Astrocyte (in vitro differentiated cells and primary cell): ENCODE measurements at regions not wholly inside any gene's neighbourhood (a gene's known extent, or its start where the extent isn't known, plus 50 kb on each side); places are given as distances from the start of the nearest gene placed in this dataset.

Source experiments
- DNase-seq: peaks from one replicate; pipeline ENCODE4 v3.0.0-alpha.2; 2010; ENCODE audit warnings: low read depth
- FAIRE-seq: peaks from 2 replicates; lab custom pipeline; 2011; peaks lifted over from hg19 to GRCh38; lab: Jason Lieb, UNC
- H2AFZ ChIP-seq: 2 replicates; pipeline ENCODE4 v1.6.0; 2012; ENCODE audit warnings: low read depth, low read length, inconsistent platforms
- H3K27ac ChIP-seq: 2 replicates; pipeline ENCODE4 v1.5.1; 2011; ENCODE audit warnings: low read depth, low read length, inconsistent platforms
- H3K27me3 ChIP-seq: 2 replicates; pipeline ENCODE4 v1.6.0; 2011; ENCODE audit warnings: low read length, inconsistent platforms; ENCODE audit not compliant: insufficient read depth
- H3K36me3 ChIP-seq: 2 replicates; pipeline ENCODE4 v1.5.1; 2011; ENCODE audit warnings: low read length, inconsistent platforms; ENCODE audit not compliant: insufficient read depth
- H3K4me1 ChIP-seq: 2 replicates; pipeline ENCODE4 v1.5.1; 2011; ENCODE audit warnings: low read length, inconsistent platforms; ENCODE audit not compliant: insufficient read depth
- H3K4me2 ChIP-seq: 2 replicates; pipeline ENCODE4 v1.6.0; 2012; ENCODE audit warnings: low read length, inconsistent platforms
- H3K4me3 ChIP-seq: 2 replicates; pipeline ENCODE4 v1.5.1; 2011; ENCODE audit warnings: low read depth, mild to moderate bottlenecking, low read length, inconsistent platforms; ENCODE audit not compliant: insufficient read depth
- H3K79me2 ChIP-seq: 2 replicates; pipeline ENCODE4 v1.6.0; 2012; ENCODE audit warnings: mild to moderate bottlenecking, low read length, inconsistent platforms; ENCODE audit not compliant: insufficient read depth
- H3K9ac ChIP-seq: 2 replicates; pipeline ENCODE4 v1.6.0; 2012; ENCODE audit warnings: mild to moderate bottlenecking, low read length, inconsistent platforms
- H3K9me3 ChIP-seq: 2 replicates; pipeline ENCODE4 v1.5.1; 2012; ENCODE audit warnings: low read depth, mild to moderate bottlenecking, low read length, inconsistent platforms; ENCODE audit not compliant: insufficient read depth
- H4K20me1 ChIP-seq: 2 replicates; pipeline ENCODE4 v1.6.0; 2012; ENCODE audit warnings: low read length, inconsistent platforms; ENCODE audit not compliant: insufficient read depth
- H3K27ac Mint-ChIP-seq: one replicate; pipeline ENCODE4 v1.8.0; 2021; ENCODE audit warnings: mild to moderate bottlenecking, mixed read lengths; ENCODE audit not compliant: unreplicated experiment
- H3K27me3 Mint-ChIP-seq: one replicate; pipeline ENCODE4 v1.8.0; 2021; ENCODE audit warnings: low read depth, mixed read lengths; ENCODE audit not compliant: unreplicated experiment
- H3K36me3 Mint-ChIP-seq: one replicate; pipeline ENCODE4 v1.8.0; 2021; ENCODE audit warnings: low read depth, mixed read lengths; ENCODE audit not compliant: unreplicated experiment
- H3K4me1 Mint-ChIP-seq: one replicate; pipeline ENCODE4 v1.8.0; 2021; ENCODE audit warnings: low read depth, mixed read lengths; ENCODE audit not compliant: unreplicated experiment
- H3K4me3 Mint-ChIP-seq: one replicate; pipeline ENCODE4 v1.8.0; 2021; ENCODE audit warnings: mild to moderate bottlenecking, moderate library complexity, mixed read lengths; ENCODE audit not compliant: unreplicated experiment
- H3K9me3 Mint-ChIP-seq: one replicate; pipeline ENCODE4 v1.8.0; 2021; ENCODE audit warnings: mild to moderate bottlenecking, mixed read lengths; ENCODE audit not compliant: unreplicated experiment
- EZH2 ChIP-seq: IDR thresholded peaks from 2 replicates; pipeline ENCODE4 v1.6.1; 2012; ENCODE audit warnings: mild to moderate bottlenecking, low read length, inconsistent platforms; ENCODE audit not compliant: insufficient read depth
- TF ChIP-seq, protein P1 (sequence below): IDR thresholded peaks from 2 replicates; pipeline ENCODE4 v1.5.1; 2011; ENCODE audit warnings: low read depth, mild to moderate bottlenecking, inconsistent platforms, low read length, moderate library complexity; ENCODE audit not compliant: insufficient read depth

DNA sequence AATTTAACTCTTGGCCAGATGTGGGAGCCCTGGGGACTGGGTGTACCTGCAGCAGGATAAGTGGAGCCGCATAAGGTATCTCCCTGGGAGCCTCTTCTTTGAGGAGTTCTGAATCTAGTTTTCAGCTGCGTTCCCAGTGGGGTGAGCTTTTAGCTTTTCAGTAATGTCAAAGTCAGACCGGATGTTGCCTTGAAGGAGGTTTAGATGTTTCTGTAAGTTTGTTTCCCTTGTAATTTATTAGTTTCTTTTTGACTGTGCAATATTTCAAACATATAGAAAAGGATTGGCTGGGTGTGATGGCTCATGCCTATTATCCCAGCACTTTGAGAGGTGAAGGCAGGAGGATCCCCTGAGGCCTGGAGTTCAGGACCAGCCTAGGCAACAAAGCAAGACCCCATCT lies 98.6 kb upstream of the EEF2KMT start:
- peaks cover 3% of the 10 kb centered on the region for H3K9me3 Mint-ChIP-seq
- no peaks in the 10 kb centered on the region for H3K36me3 Mint-ChIP-seq
- H3K27ac Mint-ChIP-seq: no peak overlapping the region
- Histone ChIP-seq H3K9ac (no peak overlapping the region), H3K4me1 (no peaks in the 10 kb centered on the region), H3K79me2 (no peaks in the 10 kb centered on the region), H3K9me3 (no peaks in the 10 kb centered on the region), H3K27ac (no peak overlapping the region), H3K36me3 (no peaks in the 10 kb centered on the region), H3K27me3 (no peaks in the 10 kb centered on the region), H3K4me2 (no peak overlapping the region), H4K20me1 (no peaks in the 10 kb centered on the region), H2AFZ (no peak overlapping the region), H3K4me3 (no peak overlapping the region)
- no peaks in the 10 kb centered on the region for H3K4me1 Mint-ChIP-seq
- no peak overlapping the region for H3K4me3 Mint-ChIP-seq
- TF ChIP-seq, protein P1, sequence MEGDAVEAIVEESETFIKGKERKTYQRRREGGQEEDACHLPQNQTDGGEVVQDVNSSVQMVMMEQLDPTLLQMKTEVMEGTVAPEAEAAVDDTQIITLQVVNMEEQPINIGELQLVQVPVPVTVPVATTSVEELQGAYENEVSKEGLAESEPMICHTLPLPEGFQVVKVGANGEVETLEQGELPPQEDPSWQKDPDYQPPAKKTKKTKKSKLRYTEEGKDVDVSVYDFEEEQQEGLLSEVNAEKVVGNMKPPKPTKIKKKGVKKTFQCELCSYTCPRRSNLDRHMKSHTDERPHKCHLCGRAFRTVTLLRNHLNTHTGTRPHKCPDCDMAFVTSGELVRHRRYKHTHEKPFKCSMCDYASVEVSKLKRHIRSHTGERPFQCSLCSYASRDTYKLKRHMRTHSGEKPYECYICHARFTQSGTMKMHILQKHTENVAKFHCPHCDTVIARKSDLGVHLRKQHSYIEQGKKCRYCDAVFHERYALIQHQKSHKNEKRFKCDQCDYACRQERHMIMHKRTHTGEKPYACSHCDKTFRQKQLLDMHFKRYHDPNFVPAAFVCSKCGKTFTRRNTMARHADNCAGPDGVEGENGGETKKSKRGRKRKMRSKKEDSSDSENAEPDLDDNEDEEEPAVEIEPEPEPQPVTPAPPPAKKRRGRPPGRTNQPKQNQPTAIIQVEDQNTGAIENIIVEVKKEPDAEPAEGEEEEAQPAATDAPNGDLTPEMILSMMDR: no peak
- no peak for TF ChIP-seq EZH2
- no peak for DNase-seq
- no peak for FAIRE-seq
- peaks cover 14% of the 10 kb centered on the region for H3K27me3 Mint-ChIP-seq

DNA sequence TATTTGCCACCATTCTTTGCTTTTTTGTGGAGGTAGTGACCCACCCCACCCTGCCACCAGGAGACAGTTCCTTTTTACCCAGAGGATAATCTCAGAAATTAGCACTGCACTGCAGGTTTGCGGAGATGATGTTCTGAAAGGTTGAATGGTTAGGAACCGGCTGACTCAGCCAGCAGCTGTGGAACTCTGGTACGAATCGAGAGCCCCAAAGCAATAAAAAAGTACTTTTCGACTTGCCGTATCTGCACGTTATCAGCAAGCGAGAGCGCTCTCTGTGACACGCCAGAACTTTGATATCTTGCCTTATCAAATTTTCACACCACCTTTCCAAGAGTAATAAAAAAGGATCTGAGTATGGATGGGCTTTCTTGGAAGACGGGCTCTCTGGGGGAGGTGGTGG lies 96.3 kb upstream of the EEF2KMT start:
- Histone ChIP-seq H3K9me3 (no peaks in the 10 kb centered on the region), H3K4me2 (no peak overlapping the region), H3K36me3 (no peaks in the 10 kb centered on the region), H4K20me1 (no peaks in the 10 kb centered on the region), H3K27ac (no peak overlapping the region), H3K27me3 (no peaks in the 10 kb centered on the region), H2AFZ (no peak overlapping the region), H3K4me1 (no peaks in the 10 kb centered on the region), H3K79me2 (no peaks in the 10 kb centered on the region), H3K9ac (no peak overlapping the region), H3K4me3 (no peak overlapping the region)
- TF ChIP-seq, protein P1: no peak
- TF ChIP-seq EZH2: no peak
- Mint-ChIP-seq H3K4me1 (no peaks in the 10 kb centered on the region), H3K4me3 (no peak overlapping the region), H3K27me3 (peaks cover 14% of the 10 kb centered on the region), H3K9me3 (peaks cover 3% of the 10 kb centered on the region), H3K27ac (no peak overlapping the region), H3K36me3 (no peaks in the 10 kb centered on the region)
- FAIRE-seq (no peak), DNase-seq (no peak)

DNA sequence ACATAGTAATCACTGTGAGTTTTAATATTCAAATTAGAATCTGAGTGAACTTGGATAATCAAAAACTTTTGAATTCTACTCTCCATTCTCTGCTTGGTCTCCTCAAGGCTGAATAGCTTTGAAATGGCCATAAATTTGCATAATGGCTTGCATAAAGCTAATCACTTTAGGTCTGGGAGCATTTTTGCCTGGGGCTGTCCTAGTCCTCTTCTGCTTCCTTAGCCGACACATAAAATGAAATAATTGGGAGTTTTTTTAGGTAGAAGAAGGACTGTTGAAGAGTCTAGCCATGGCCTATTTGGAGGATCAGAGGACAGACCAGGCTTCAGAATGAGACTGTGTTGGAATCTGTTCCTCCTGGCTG lies 91.4 kb upstream of the EEF2KMT start:
- Histone ChIP-seq H4K20me1 (no peaks in the 10 kb centered on the region), H3K27me3 (no peaks in the 10 kb centered on the region), H3K9ac (no peak overlapping the region), H3K4me2 (no peak overlapping the region), H3K27ac (no peak overlapping the region), H3K4me1 (no peaks in the 10 kb centered on the region), H3K9me3 (no peaks in the 10 kb centered on the region), H3K36me3 (no peaks in the 10 kb centered on the region), H3K4me3 (no peak overlapping the region), H3K79me2 (no peaks in the 10 kb centered on the region), H2AFZ (no peak overlapping the region)
- H3K9me3 Mint-ChIP-seq: peaks cover 6% of the 10 kb centered on the region
- DNase-seq: no peak
- no peak overlapping the region for H3K27ac Mint-ChIP-seq
- no peaks in the 10 kb centered on the region for H3K4me1 Mint-ChIP-seq
- TF ChIP-seq, protein P1: no peak
- no peak for TF ChIP-seq EZH2
- FAIRE-seq: no peak
- no peak overlapping the region for H3K4me3 Mint-ChIP-seq
- no peaks in the 10 kb centered on the region for H3K36me3 Mint-ChIP-seq
- peaks cover 2% of the 10 kb centered on the region for H3K27me3 Mint-ChIP-seq
